WI38 (cell line): ENCODE measurements at regions not wholly inside any gene's neighbourhood (a gene's known extent, or its start where the extent isn't known, plus 50 kb on each side); places are given as distances from the start of the nearest gene placed in this dataset.

Experiments
- H3K4me3 ChIP-seq: 2 replicates; pipeline ENCODE4 v1.5.1; 2011; ENCODE audit warnings: low read depth, mild to moderate bottlenecking, control low read depth, low read length
- CTCF ChIP-seq: IDR thresholded peaks from 2 replicates; pipeline ENCODE4 v1.5.1; 2012; ENCODE audit warnings: low read depth, mild to moderate bottlenecking, control low read depth, low read length

GRCh38 chr2:200751786-200752185 is 59.9 kb upstream of the BZW1 start:
- no peak for TF ChIP-seq CTCF
- no peak overlapping the region for H3K4me3 ChIP-seq

DNA sequence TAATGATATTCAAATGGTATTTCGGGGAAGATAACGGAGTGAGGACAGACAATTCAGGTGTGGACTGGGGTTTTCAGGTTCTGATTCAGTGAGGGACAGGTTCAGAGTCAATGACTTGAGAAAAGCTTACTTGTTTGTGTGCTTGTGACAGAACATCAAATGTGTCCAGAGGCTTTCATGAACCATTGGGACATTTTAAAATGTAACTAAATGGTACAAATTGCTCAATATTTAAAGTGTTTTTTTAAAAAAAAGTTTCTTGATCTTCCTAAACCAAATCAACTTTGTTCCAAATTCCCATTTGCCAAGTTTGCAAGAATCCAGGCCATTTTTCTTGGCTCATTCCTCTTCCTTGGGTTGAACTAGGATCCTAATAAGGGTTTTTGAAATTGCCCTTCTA is 59.4 kb upstream of the BZW1 start:
- TF ChIP-seq CTCF: no peak
- H3K4me3 ChIP-seq: no peak overlapping the region

GRCh38 chr2:200752835-200753234 is 58.9 kb upstream of the BZW1 start:
- no peak for TF ChIP-seq CTCF
- H3K4me3 ChIP-seq: no peak overlapping the region

DNA sequence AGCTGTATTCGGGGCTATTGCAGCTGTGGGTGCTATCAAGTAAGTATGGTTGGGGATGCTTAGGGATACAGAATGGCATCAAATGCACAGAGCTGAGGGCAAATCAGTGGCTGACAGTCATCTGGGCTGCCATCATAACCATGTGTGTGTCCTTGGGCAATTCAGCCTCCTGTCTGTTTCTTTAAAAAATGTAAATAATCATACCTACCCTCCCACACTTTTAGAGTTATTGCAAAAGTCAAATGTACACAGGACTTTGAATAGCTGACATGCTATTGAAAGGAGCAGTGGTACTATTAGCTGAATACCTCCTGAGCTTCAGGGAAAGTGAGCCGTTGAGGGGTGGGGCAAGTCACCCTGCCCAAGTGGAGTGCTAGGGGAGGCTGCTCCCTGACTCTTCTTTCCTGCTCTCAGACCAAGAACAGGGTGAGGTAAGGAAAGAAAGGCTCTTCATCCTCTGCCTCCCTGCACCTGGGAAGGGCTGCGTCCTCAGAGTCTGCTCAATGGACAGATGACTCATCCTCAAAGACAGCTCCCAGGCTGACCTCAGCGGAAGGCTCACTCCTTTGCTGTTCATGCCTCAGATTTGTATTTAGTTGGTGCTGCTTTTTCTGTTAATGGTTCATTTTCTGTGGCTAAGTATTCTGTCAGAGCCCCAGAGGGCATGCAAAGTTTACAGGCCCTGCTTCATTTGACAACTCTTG is 54.9 kb upstream of the BZW1 start:
- no peak overlapping the region for H3K4me3 ChIP-seq
- TF ChIP-seq CTCF: no peak

GRCh38 chr2:200757399-200757798 is 54.3 kb upstream of the BZW1 start:
- H3K4me3 ChIP-seq: no peak overlapping the region

DNA sequence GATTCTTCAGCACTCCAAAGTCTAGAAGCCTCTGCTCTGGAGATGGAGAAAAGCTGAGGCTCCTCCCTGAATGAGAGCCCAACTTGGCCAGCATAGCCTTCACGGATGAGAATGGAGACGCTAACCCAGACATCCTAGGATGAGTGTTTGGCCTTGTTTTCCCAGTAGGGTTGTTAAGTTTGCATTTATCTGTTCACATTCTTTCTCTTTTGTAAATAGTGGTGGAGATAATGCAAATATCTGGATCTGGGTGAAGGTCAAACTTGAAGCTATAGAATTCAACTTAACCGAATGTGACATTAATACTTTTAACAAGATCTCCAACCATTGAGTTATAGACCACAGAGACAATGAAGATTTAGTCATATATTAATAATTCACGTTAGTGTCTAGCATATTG is 53.4 kb upstream of the BZW1 start:
- no peak for TF ChIP-seq CTCF
- H3K4me3 ChIP-seq: no peak overlapping the region

More at GRCh38 chr2:200757399-200757798, 54.3 kb upstream of the BZW1 start:
- TF ChIP-seq CTCF: no peak

- TF ChIP-seq CTCF: no peak
- H3K4me3 ChIP-seq: no peak overlapping the region
Observed at GRCh38 chr2:200761266-200761665, 50.4 kb upstream of the BZW1 start.
